ENCODE measurements at regions not wholly inside any gene's neighbourhood (a gene's known extent, or its start where the extent isn't known, plus 50 kb on each side); places are given as distances from the start of the nearest gene placed in this dataset.

- DNase-seq (ENCODE audit: low read depth in 1 of 2, low spot score in 1 of 2): no peak
- Histone ChIP-seq H3K4me1 (ENCODE audit: low read depth) (peaks cover 27% of the 10 kb centered on the region), H3K4me3 (no peak overlapping the region), H3K9me3 (ENCODE audit: low read depth) (no peaks in the 10 kb centered on the region), H3K27ac (peak overlapping the region; percentile 43), H3K36me3 (no peaks in the 10 kb centered on the region), H3K27me3 (no peaks in the 10 kb centered on the region)
- no peak for TF ChIP-seq CTCF (IDR thresholded peaks at IDR 0.05; ENCODE audit: low read depth, low read length)
Observed at GRCh38 chr5:173830421-173830820, 57.7 kb upstream of the CPEB4 start.

GRCh38 chr5:173831196-173831914 is 56.8 kb upstream of the CPEB4 start:
- H3K9me3 ChIP-seq (ENCODE audit: low read depth): no peaks in the 10 kb centered on the region
- H3K27ac ChIP-seq: no peak overlapping the region
- no peak for TF ChIP-seq CTCF (IDR thresholded peaks at IDR 0.05; ENCODE audit: low read depth, low read length)
- H3K4me1 ChIP-seq (ENCODE audit: low read depth): peaks cover 27% of the 10 kb centered on the region
- no peak for DNase-seq (ENCODE audit: low read depth in 1 of 2, low spot score in 1 of 2)
- H3K36me3 ChIP-seq: no peaks in the 10 kb centered on the region
- H3K27me3 ChIP-seq: no peaks in the 10 kb centered on the region
- no peak overlapping the region for H3K4me3 ChIP-seq

GRCh38 chr5:173832386-173832785 is 55.8 kb upstream of the CPEB4 start:
- no peak for DNase-seq (ENCODE audit: low read depth in 1 of 2, low spot score in 1 of 2)
- no peak overlapping the region for H3K27ac ChIP-seq
- peaks cover 27% of the 10 kb centered on the region for H3K4me1 ChIP-seq (ENCODE audit: low read depth)
- H3K27me3 ChIP-seq: no peaks in the 10 kb centered on the region
- TF ChIP-seq CTCF (IDR thresholded peaks at IDR 0.05; ENCODE audit: low read depth, low read length): no peak
- H3K4me3 ChIP-seq: no peak overlapping the region
- H3K9me3 ChIP-seq (ENCODE audit: low read depth): no peaks in the 10 kb centered on the region
- no peaks in the 10 kb centered on the region for H3K36me3 ChIP-seq

- no peaks in the 10 kb centered on the region for H3K27me3 ChIP-seq
- no peak overlapping the region for H3K27ac ChIP-seq
- DNase-seq (ENCODE audit: low read depth in 1 of 2, low spot score in 1 of 2): peak in 1 of 2 donors; percentile 56
- H3K9me3 ChIP-seq (ENCODE audit: low read depth): no peaks in the 10 kb centered on the region
- H3K4me1 ChIP-seq (ENCODE audit: low read depth): peaks cover 27% of the 10 kb centered on the region
- no peaks in the 10 kb centered on the region for H3K36me3 ChIP-seq
- H3K4me3 ChIP-seq: no peak overlapping the region
- TF ChIP-seq CTCF (IDR thresholded peaks at IDR 0.05; ENCODE audit: low read depth, low read length): no peak
Observed at GRCh38 chr5:173833196-173833985, 54.8 kb upstream of the CPEB4 start.

GRCh38 chr5:173834071-173834771 is 53.9 kb upstream of the CPEB4 start:
- Histone ChIP-seq H3K27ac (no peak overlapping the region), H3K4me1 (ENCODE audit: low read depth) (peaks cover 30% of the 10 kb centered on the region), H3K4me3 (no peak overlapping the region), H3K9me3 (ENCODE audit: low read depth) (no peaks in the 10 kb centered on the region), H3K36me3 (no peaks in the 10 kb centered on the region), H3K27me3 (no peaks in the 10 kb centered on the region)
- no peak for DNase-seq (ENCODE audit: low read depth in 1 of 2, low spot score in 1 of 2)
- no peak for TF ChIP-seq CTCF (IDR thresholded peaks at IDR 0.05; ENCODE audit: low read depth, low read length)

All from cardiac muscle cell (in vitro differentiated cells and primary cell).